GM23248 (cell line): ENCODE measurements at regions not wholly inside any gene's neighbourhood (a gene's known extent, or its start where the extent isn't known, plus 50 kb on each side); places are given as distances from the start of the nearest gene placed in this dataset.

Source experiments
- EZH2 ChIP-seq: fragments of 200-600 bp; sonication (generic); IDR thresholded peaks from 2 replicates; pipeline ENCODE4 v1.6.1; 2018; ENCODE audit warnings: antibody characterized with exemption, mild to moderate bottlenecking; ENCODE audit not compliant: insufficient read depth, poor library complexity, severe bottlenecking
- EZH2phosphoT487 ChIP-seq: fragments of 200-600 bp; sonication (generic); IDR thresholded peaks from 2 replicates; pipeline ENCODE4 v1.6.1; 2018; ENCODE audit warnings: antibody characterized with exemption, moderate library complexity, mild to moderate bottlenecking, low read depth; ENCODE audit not compliant: insufficient read depth

DNA sequence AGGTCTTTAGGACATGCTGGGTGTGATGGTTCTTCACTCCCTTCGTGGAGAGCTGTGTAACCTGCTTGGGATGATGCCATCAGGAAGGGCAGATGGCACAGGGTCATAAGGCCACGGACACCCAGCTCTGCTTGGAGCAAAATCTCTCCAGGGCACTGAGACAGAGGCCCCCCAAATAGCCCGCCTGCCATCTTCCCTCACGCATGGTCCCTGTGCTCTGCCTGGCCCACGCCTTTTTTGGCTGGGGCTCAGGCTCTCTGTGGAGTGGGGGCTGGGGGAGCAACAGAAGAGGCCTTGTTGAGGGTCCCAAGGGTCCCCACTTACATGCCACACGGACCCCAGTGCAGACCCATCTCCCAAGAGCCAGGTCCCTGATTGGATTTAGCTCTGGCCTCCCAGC lies 93.3 kb upstream of the RET start:
- TF ChIP-seq EZH2 (no peak), EZH2phosphoT487 (no peak)
